HTR-8/SVneo (cell line): ENCODE measurements at regions not wholly inside any gene's neighbourhood (a gene's known extent, or its start where the extent isn't known, plus 50 kb on each side); places are given as distances from the start of the nearest gene placed in this dataset.

Source experiments
- DNase-seq: peaks from one replicate; pipeline ENCODE4 v3.0.0; 2011; ENCODE audit warnings: low spot score, mixed read lengths; ENCODE audit not compliant: insufficient read length
- FAIRE-seq: peaks from 2 replicates; lab custom pipeline; 2011; peaks lifted over from hg19 to GRCh38; lab: Jason Lieb, UNC

- no peak for FAIRE-seq
- no peak for DNase-seq
Observed at GRCh38 chr1:232557096-232557495, 72.8 kb downstream of the SIPA1L2 start.

DNA sequence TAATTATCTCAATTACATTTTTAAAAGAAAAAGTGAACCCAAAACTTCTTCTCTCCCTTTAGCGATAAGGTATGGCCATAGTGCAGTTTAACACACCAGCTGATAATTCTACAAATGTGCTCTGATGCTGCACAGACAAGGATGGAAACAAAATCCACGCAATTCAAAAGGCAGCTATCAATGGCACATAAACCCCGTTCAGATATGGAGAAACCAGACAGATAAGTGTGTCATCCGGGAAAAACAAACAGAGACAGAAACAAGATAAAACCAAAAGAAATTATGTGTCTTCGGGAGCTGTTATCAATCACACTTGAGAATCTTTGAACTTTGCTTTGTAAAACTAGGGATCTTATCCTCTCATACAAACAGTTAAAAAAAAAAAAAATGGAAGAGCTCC, 73.6 kb downstream of the SIPA1L2 start:
- DNase-seq (no peak), FAIRE-seq (no peak)

- no peak for FAIRE-seq
Observed at GRCh38 chr1:232555494-232556210, 74.3 kb downstream of the SIPA1L2 start.

GRCh38 chr1:232554409-232554808, 75.5 kb downstream of the SIPA1L2 start:
- FAIRE-seq, result no peak

More at GRCh38 chr1:232555494-232556210, 74.3 kb downstream of the SIPA1L2 start:
- DNase-seq, result no peak

GRCh38 chr1:232553809-232554208, 76.1 kb downstream of the SIPA1L2 start:
- DNase-seq (no peak), FAIRE-seq (no peak)

More at GRCh38 chr1:232554409-232554808, 75.5 kb downstream of the SIPA1L2 start:
- no peak for DNase-seq

DNA sequence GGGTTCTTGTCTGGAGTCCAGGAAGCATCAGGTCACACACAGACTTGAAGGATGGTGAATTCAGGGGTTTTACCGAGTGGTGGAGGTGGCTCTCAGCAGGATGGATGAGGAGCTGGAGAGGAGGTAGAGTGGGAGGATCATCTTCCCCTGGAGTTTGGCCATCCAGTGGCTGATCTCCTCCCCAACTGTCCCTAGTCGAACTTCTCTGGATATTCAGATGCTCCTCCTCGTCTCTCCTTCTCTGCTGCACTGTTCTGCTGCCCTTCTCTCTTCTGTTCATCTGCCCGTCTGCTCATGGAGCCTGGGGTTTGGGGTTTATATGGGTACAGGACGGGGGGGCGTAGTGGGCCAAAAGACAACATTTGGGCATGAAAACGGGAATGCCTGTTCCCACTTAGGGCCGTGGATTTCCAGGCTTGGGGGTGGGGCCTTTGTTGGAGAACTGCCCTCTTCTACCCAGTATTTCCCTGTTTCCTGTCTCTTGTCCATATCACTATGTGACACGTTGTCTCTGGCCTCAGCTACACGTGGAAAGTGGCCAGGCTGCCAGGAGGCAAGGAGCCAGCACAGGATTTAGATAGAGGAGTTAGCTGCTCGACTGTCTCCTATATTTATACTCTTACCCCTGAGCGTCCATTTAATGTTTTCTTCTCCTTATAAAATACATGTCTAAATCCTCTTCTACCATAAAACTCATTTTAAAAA, 76.7 kb downstream of the SIPA1L2 start:
- FAIRE-seq (no peak), DNase-seq (no peak)

- FAIRE-seq, result no peak
- no peak for DNase-seq
Observed at GRCh38 chr1:232551386-232551785, 78.5 kb downstream of the SIPA1L2 start.

DNA sequence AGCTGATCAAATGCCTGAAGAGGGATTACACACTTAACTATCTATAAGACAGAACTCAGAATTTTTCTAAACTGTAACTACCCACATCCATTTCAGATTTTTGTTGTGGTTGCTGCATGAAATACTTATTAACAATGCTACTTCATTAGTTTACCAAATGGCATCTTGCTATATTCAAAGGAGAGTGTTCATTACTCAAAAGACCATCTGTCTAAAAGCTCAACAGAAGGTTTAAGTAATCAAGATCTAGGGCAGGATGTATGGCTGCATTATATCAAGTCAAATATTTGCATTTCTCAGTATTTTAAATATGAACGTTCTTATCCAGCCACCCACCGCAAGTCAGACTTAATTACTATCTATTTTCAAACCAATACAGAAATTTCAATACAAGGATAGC, 79.9 kb downstream of the SIPA1L2 start:
- no peak for FAIRE-seq
- no peak for DNase-seq

DNA sequence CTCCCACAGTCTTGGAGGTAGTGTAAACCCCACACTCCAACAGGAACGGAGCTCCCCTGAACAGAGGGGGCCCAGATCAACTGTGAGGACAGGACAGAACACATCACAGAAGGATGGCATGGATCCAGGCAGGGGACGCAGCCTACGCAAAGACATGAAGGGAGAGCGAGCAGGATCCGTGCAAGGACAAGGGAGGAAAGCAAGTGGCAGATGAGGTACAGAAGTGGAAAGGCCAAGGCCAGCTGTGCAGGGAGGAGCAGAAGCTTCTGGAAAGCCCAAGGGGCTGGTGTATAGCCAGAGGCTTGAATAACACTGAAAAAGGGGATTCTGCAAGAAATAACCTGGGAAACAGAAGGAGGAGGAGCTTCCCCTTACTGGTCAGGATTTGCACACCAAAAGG, 81.2 kb downstream of the SIPA1L2 start:
- DNase-seq, result no peak

GRCh38 chr1:232547938-232548484, 81.9 kb downstream of the SIPA1L2 start:
- DNase-seq (no peak), FAIRE-seq (no peak)

More for the DNA sequence above, 81.2 kb downstream of the SIPA1L2 start:
- no peak for FAIRE-seq

DNA sequence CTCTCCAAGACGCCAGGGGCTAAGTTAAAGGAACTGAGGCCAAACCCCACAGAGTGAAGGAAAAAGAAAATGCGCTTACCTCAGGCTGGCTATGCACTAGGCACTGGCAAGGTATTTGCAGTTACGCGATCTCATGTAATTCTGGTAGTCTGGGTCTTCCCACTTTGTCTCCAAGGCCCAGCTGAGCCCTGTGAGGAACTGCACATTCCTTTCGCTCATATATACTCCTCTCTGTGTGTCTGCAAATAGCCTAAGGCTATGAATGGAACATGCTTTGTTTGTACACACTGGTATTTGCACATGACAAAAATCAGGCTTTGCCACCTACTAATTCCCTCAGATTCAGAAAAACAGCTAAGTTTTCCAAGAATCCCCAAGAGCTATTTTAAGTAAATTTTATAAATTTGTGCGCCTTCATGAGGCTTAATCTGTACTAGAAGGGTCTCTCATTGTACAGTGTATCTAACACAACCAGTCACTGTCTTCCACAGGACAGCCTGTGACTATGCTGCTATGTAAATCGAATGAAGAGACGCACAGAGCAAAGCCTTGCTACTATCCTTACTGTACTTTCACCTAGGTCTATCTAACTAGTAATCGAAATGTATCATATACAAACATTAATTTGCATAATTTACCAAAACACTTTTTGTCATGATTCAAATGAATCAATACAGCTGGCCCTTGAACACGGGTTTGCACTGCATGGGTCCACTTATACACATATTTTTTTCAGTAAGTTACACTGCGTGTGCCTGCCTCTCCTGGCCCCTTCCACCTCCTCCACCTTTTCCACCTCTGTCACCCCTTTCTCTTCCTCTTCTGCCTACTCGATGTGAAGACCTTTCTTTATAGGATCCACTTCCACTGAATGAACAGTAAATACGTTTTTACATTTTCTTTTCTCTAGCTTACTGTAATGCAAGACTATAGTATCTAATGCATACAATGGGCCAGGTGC, 87.0 kb downstream of the SIPA1L2 start:
- FAIRE-seq (peak; percentile 51), DNase-seq (no peak)

DNA sequence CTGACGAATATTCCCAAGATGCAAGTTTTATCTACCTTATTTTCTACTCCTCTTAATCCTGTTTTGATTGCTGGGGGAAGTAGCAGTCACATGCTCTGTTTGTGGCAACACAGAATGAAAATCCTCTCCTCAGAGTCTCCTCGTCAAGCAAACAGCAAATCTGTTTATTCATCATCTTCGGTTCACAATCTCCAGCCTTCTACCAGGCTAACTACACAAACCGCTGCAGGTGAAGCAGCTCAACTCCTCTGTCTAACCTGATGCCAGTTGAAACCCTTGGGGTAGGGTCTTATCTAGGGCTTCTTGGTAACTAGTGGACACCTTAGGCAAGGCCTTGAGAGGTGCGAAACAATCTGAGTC, 91.0 kb downstream of the SIPA1L2 start:
- FAIRE-seq (no peak), DNase-seq (no peak)

GRCh38 chr1:232538224-232538942, 91.5 kb downstream of the SIPA1L2 start:
- FAIRE-seq (no peak), DNase-seq (peak; percentile 48)

- FAIRE-seq, result no peak
- no peak for DNase-seq
Observed at GRCh38 chr1:232534552-232535517, 95.1 kb downstream of the SIPA1L2 start.

DNA sequence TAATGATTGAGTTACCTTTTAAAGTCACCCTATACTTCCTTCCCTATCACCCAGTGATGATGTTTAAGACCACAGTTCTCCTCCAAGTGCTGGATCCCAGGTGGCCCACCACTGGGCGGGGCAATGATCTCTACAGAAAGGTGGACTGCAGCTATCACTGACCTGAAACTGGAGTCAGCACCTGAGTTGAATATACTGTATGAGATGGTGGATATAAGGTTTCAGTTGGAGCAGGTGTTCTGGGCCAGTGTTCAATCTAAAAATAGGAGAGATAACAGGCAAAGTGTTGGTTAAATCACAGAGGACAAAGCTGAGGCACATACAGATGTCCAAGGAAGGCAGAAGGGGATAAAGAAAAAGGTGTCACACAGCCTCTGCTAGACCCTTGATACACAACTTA, 96.6 kb downstream of the SIPA1L2 start:
- DNase-seq, result no peak
- FAIRE-seq, result no peak

DNA sequence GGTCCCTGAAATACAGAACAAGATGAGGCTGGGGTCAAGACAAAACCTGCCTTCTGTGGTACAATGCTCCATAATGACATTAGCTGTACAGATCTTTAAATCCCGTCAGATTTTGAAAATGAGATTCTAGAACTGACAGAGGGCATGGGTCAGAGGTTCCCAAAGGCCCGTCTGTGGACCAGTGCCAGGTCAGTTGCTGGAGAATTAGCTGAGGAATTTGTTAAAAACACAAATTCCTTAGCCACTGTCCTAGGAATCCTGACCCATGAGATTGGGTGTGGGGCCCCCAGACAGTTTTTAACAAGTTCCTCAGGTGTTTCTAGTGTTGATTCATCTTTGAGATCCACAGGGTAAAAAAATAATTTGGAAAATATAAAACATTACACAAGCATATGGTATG, 97.0 kb downstream of the SIPA1L2 start:
- no peak for FAIRE-seq
- no peak for DNase-seq

DNA sequence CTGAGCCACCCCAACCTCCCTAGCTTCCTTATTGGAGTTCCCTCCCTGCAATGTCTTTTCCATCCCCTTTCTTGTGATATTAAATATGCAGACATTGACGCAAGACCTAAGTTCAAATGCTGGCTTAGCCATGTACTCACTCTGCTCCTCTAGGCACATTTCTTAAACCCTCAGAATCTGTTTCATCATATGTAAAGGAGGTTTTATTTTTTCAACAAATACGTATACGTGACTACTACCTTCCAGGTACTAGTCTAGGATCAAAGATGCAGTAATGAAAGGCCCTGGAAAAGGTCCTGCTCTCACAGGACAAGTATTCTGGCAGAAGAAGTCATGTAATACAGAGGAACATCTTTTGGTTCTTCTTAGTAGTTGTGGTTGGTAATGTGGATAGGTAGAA, 98.6 kb downstream of the SIPA1L2 start:
- no peak for FAIRE-seq
- DNase-seq, result no peak

DNA sequence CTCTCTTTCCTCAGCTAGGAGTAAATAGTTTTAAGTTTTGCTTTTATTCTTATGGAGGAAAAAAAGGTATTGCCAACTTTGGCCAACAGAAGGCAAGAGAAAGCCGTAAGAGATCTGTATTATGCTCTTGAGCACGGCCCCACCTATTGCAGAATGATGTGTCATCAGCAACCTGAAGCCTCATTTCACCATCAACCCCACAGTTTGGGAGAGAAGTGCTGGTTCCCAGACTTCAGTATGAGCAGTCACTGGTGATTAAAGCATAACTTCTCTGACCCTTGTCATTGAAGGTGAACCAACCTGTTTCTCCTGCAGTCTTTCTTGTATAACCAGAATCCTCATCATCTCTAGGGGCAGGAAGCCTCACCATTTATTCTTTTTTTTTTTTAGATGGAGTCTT, 100.2 kb downstream of the SIPA1L2 start:
- no peak for FAIRE-seq
- no peak for DNase-seq
